ENCODE measurements at regions not wholly inside any gene's neighbourhood (a gene's known extent, or its start where the extent isn't known, plus 50 kb on each side); places are given as distances from the start of the nearest gene placed in this dataset.
"Not testable (repeated sequence)": the region's sequence is repeated elsewhere in the genome, so short reads cannot be mapped to it uniquely, and the experiment has no call there.

DNA sequence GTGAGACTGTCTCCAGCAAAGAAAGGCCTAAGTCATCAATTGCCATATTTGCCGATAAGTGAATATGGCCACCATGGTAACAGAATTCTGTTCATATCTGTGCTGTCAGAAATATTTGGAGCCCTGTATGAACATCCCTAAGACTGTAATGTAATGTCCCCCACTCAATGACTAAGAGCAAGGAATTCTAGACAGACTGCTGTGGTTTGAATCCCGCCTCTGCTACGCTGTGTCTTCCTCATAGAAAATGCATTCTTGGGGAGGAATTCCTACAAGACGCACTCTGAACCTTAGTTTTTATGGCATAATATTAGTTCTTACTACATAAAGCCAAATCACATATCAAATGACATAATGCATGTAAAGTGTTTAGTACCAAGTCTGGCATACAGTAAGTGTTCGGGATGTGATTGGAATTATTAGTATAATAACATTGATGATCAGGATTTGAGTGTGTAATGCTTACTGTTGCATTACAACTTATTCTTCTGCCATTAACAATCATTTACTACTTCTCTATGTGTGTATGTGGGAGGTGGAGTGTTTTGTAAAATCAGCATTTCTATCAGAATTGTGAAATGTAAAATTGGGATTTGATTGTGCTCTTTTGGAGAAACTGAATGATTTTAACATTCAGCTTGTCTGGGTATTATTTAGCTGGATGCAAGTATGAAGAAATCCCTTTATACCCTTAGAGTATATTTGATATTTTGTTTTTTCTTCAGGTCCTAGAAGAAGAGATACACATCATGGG is 103.0 kb downstream of the OLIG3 start:
- no peaks in the 10 kb centered on the region for H3K4me1 ChIP-seq (ENCODE audit: control insufficient read depth, insufficient read depth, low read length)
- no peaks in the 10 kb centered on the region for H3K27me3 ChIP-seq (ENCODE audit: control insufficient read depth, insufficient read depth, low read length)
- H3K36me3 ChIP-seq (ENCODE audit: control insufficient read depth, insufficient read depth, low read length): no peaks in the 10 kb centered on the region
- no peak overlapping the region for H3K9ac ChIP-seq (ENCODE audit: low read length)
- no peak overlapping the region for H3K4me3 ChIP-seq (ENCODE audit: low read length)
- no peaks in the 10 kb centered on the region for H3K9me3 ChIP-seq (ENCODE audit: control insufficient read depth, low read length)

GRCh38 chr6:137390334-137390733 is 103.9 kb downstream of the OLIG3 start:
- Histone ChIP-seq H3K4me3 (ENCODE audit: low read length) (no peak overlapping the region), H3K27me3 (ENCODE audit: control insufficient read depth, insufficient read depth, low read length) (no peaks in the 10 kb centered on the region), H3K4me1 (ENCODE audit: control insufficient read depth, insufficient read depth, low read length) (no peaks in the 10 kb centered on the region), H3K36me3 (ENCODE audit: control insufficient read depth, insufficient read depth, low read length) (no peaks in the 10 kb centered on the region), H3K9ac (ENCODE audit: low read length) (no peak overlapping the region), H3K9me3 (ENCODE audit: control insufficient read depth, low read length) (no peaks in the 10 kb centered on the region)

GRCh38 chr6:137389150-137389704 is 105.0 kb downstream of the OLIG3 start:
- Histone ChIP-seq H3K27me3 (ENCODE audit: control insufficient read depth, insufficient read depth, low read length) (no peaks in the 10 kb centered on the region), H3K9me3 (ENCODE audit: control insufficient read depth, low read length) (no peaks in the 10 kb centered on the region), H3K4me1 (ENCODE audit: control insufficient read depth, insufficient read depth, low read length) (no peaks in the 10 kb centered on the region), H3K9ac (ENCODE audit: low read length) (no peak overlapping the region), H3K4me3 (ENCODE audit: low read length) (no peak overlapping the region), H3K36me3 (ENCODE audit: control insufficient read depth, insufficient read depth, low read length) (no peaks in the 10 kb centered on the region)

GRCh38 chr6:137387096-137387764 is 107.0 kb downstream of the OLIG3 start:
- Histone ChIP-seq H3K4me1 (ENCODE audit: control insufficient read depth, insufficient read depth, low read length) (no peaks in the 10 kb centered on the region), H3K9ac (ENCODE audit: low read length) (no peak overlapping the region), H3K4me3 (ENCODE audit: low read length) (no peak overlapping the region), H3K9me3 (ENCODE audit: control insufficient read depth, low read length) (no peaks in the 10 kb centered on the region), H3K36me3 (ENCODE audit: control insufficient read depth, insufficient read depth, low read length) (no peaks in the 10 kb centered on the region), H3K27me3 (ENCODE audit: control insufficient read depth, insufficient read depth, low read length) (no peaks in the 10 kb centered on the region)

- not testable (repeated sequence) for H3K9me3 ChIP-seq (ENCODE audit: control insufficient read depth, low read length); H3K4me1 ChIP-seq (ENCODE audit: control insufficient read depth, insufficient read depth, low read length); H3K4me3 ChIP-seq (ENCODE audit: low read length); H3K27me3 ChIP-seq (ENCODE audit: control insufficient read depth, insufficient read depth, low read length); H3K36me3 ChIP-seq (ENCODE audit: control insufficient read depth, insufficient read depth, low read length); H3K9ac ChIP-seq (ENCODE audit: low read length)
These were observed 110.9 kb downstream of the OLIG3 start for GRCh38 chr6:137383287-137383686.

GRCh38 chr6:137378090-137378369 is 116.2 kb downstream of the OLIG3 start:
- Histone ChIP-seq H3K36me3 (ENCODE audit: control insufficient read depth, insufficient read depth, low read length) (no peaks in the 10 kb centered on the region), H3K4me1 (ENCODE audit: control insufficient read depth, insufficient read depth, low read length) (no peaks in the 10 kb centered on the region), H3K27me3 (ENCODE audit: control insufficient read depth, insufficient read depth, low read length) (no peaks in the 10 kb centered on the region), H3K9me3 (ENCODE audit: control insufficient read depth, low read length) (no peaks in the 10 kb centered on the region), H3K9ac (ENCODE audit: low read length) (no peak overlapping the region), H3K4me3 (ENCODE audit: low read length) (no peak overlapping the region)

DNA sequence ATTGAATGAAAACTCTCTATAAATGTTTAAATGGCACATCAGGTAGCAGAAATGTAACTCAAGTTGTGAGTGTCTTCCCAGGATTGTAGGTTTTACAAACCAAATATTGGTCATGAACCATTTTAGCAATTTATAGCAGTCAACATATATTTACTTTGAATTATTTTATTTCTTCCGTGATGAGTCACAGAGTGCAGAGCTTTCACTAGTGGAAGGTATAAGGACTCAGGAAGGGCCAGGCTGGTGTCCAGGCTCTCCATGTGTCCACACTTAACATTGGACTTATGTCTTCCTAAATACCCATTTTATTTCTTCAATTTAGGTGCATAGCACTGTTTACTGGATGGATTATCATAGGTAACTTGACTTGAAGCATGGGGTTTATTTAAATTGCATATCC is 120.9 kb downstream of the OLIG3 start:
- Histone ChIP-seq H3K27me3 (ENCODE audit: control insufficient read depth, insufficient read depth, low read length) (no peaks in the 10 kb centered on the region), H3K36me3 (ENCODE audit: control insufficient read depth, insufficient read depth, low read length) (no peaks in the 10 kb centered on the region), H3K9me3 (ENCODE audit: control insufficient read depth, low read length) (no peaks in the 10 kb centered on the region), H3K4me1 (ENCODE audit: control insufficient read depth, insufficient read depth, low read length) (no peaks in the 10 kb centered on the region), H3K9ac (ENCODE audit: low read length) (no peak overlapping the region), H3K4me3 (ENCODE audit: low read length) (no peak overlapping the region)

GRCh38 chr6:137372532-137372931 is 121.7 kb downstream of the OLIG3 start:
- no peaks in the 10 kb centered on the region for H3K36me3 ChIP-seq (ENCODE audit: control insufficient read depth, insufficient read depth, low read length)
- no peaks in the 10 kb centered on the region for H3K9me3 ChIP-seq (ENCODE audit: control insufficient read depth, low read length)
- no peak overlapping the region for H3K4me3 ChIP-seq (ENCODE audit: low read length)
- no peaks in the 10 kb centered on the region for H3K4me1 ChIP-seq (ENCODE audit: control insufficient read depth, insufficient read depth, low read length)
- no peaks in the 10 kb centered on the region for H3K27me3 ChIP-seq (ENCODE audit: control insufficient read depth, insufficient read depth, low read length)
- H3K9ac ChIP-seq (ENCODE audit: low read length): no peak overlapping the region

- H3K27me3 ChIP-seq (ENCODE audit: control insufficient read depth, insufficient read depth, low read length): no peaks in the 10 kb centered on the region
- H3K4me3 ChIP-seq (ENCODE audit: low read length): no peak overlapping the region
- H3K36me3 ChIP-seq (ENCODE audit: control insufficient read depth, insufficient read depth, low read length): no peaks in the 10 kb centered on the region
- H3K4me1 ChIP-seq (ENCODE audit: control insufficient read depth, insufficient read depth, low read length): no peaks in the 10 kb centered on the region
- no peaks in the 10 kb centered on the region for H3K9me3 ChIP-seq (ENCODE audit: control insufficient read depth, low read length)
- H3K9ac ChIP-seq (ENCODE audit: low read length): no peak overlapping the region
These were observed 122.6 kb downstream of the OLIG3 start for GRCh38 chr6:137371634-137372016.

DNA sequence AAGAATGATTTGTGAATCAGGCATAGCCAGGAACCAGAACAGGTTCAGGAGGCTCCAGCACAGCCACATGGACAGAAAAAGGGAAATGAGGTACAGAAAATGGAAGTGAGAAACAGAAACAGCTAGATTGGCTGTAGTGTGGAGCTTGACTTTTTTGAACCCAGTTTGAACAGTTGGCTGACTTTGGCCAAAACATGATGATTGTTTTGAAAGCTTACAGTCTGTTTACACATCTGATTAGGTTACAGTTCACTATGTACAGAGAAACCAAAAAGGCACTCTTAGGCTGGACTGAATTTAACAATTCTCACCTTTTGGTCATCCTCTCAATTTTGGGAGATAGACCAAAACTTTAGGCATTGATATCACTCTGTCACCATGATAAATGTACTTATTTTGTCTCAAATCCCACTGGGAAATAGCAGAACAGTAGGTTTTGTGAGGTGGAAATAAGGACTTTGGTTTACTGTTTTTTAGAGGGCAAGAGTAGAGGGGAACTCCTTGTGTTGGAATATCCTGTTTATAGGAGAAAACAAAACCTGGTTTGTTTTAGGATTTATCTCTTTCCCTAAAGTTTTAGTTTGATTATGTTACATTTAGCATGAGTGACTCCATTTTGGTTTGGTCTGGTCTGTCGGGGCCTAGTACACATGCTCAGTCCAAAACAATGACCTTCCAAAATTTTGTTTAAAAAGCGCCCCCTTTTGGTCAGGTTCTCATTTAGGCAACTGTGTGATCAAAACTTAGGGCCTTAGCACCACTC is 123.1 kb downstream of the OLIG3 start:
- no peak overlapping the region for H3K4me3 ChIP-seq (ENCODE audit: low read length)
- H3K27me3 ChIP-seq (ENCODE audit: control insufficient read depth, insufficient read depth, low read length): no peaks in the 10 kb centered on the region
- no peaks in the 10 kb centered on the region for H3K9me3 ChIP-seq (ENCODE audit: control insufficient read depth, low read length)
- H3K4me1 ChIP-seq (ENCODE audit: control insufficient read depth, insufficient read depth, low read length): no peaks in the 10 kb centered on the region
- no peak overlapping the region for H3K9ac ChIP-seq (ENCODE audit: low read length)
- no peaks in the 10 kb centered on the region for H3K36me3 ChIP-seq (ENCODE audit: control insufficient read depth, insufficient read depth, low read length)

- no peaks in the 10 kb centered on the region for H3K27me3 ChIP-seq (ENCODE audit: control insufficient read depth, insufficient read depth, low read length)
- H3K4me1 ChIP-seq (ENCODE audit: control insufficient read depth, insufficient read depth, low read length): no peaks in the 10 kb centered on the region
These were observed 125.1 kb downstream of the OLIG3 start for GRCh38 chr6:137369136-137369535.

More at GRCh38 chr6:137369136-137369535, 125.1 kb downstream of the OLIG3 start:
- no peak overlapping the region for H3K9ac ChIP-seq (ENCODE audit: low read length)
- no peak overlapping the region for H3K4me3 ChIP-seq (ENCODE audit: low read length)
- no peaks in the 10 kb centered on the region for H3K36me3 ChIP-seq (ENCODE audit: control insufficient read depth, insufficient read depth, low read length)
- H3K9me3 ChIP-seq (ENCODE audit: control insufficient read depth, low read length): no peaks in the 10 kb centered on the region

Measured in mucosa of stomach (tissue), 1 donor.